GM12878 (cell line): ENCODE measurements at regions not wholly inside any gene's neighbourhood (a gene's known extent, or its start where the extent isn't known, plus 50 kb on each side); places are given as distances from the start of the nearest gene placed in this dataset.

Experiments
- ATAC-seq: fragments of 200-7000 bp; cut with Tn5 transposase; 3 replicates; pipeline ENCODE4 v1.9.1; 2020; ENCODE audit warnings: mild to moderate bottlenecking, moderate library complexity
- BruUV-seq: library from RNA; stranded (reverse); fragments of 400-500 nt; replicated peaks from 2 replicates; lab custom pipeline; 2021; lab: Mats Ljungman, UMichigan
- CTCF ChIA-PET: fragments of 300-600 bp; sonication (Branson Sonifier 250); formaldehyde crosslinking; extraction: SDS; loops from one replicate; lab custom pipeline; 2021; ENCODE audit warnings: inconsistent platforms; lab: Yijun Ruan, JAX
- POLR2A ChIA-PET: fragments of 350-600 bp; formaldehyde crosslinking; extraction: SDS; loops from one replicate; lab custom pipeline; 2021; ENCODE audit warnings: inconsistent platforms; lab: Charles Lee
- RAD21 ChIA-PET: fragments of 300-600 bp; sonication (Branson Sonifier 250); formaldehyde crosslinking; loops from one replicate; lab custom pipeline; 2023; ENCODE audit warnings: antibody characterized with exemption; ENCODE audit not compliant: unreplicated experiment; lab: Charles Lee
- SMC1A ChIA-PET: fragments of 300-600 bp; sonication (Branson Sonifier 250); formaldehyde crosslinking; loops from one replicate; lab custom pipeline; 2023; ENCODE audit not compliant: unreplicated experiment, uncharacterized antibody; lab: Charles Lee
- DNase-seq: peaks from one replicate; pipeline ENCODE4 v3.0.0-alpha.2; 2011; ENCODE audit warnings: low read depth, low spot score
- FAIRE-seq: peaks from 3 replicates; lab custom pipeline; 2011; peaks lifted over from hg19 to GRCh38; lab: Jason Lieb, UNC
- H2AFZ ChIP-seq: 2 replicates; pipeline ENCODE4 v1.6.0; 2011; ENCODE audit warnings: low read depth, low read length, control low read depth; ENCODE audit not compliant: control insufficient read depth
- H3K27ac ChIP-seq: 2 replicates; pipeline ENCODE4 v1.5.1; 2011; ENCODE audit warnings: control low read depth; ENCODE audit not compliant: control insufficient read depth, insufficient read depth
- H3K27me3 ChIP-seq, 2 experiments: replicated peaks in 1 of 2; 2 replicates each; pipeline versions ENCODE4 v1.6.0 to v1.6.1; 2011; ENCODE audit warnings: low read length in 1 of 2; ENCODE audit not compliant: control insufficient read depth in 2 of 2, insufficient read depth in 2 of 2
- H3K36me3 ChIP-seq, 2 experiments: 2 replicates each; pipeline ENCODE4 v1.5.1; 2011; ENCODE audit warnings: low read length in 1 of 2; ENCODE audit not compliant: control insufficient read depth in 2 of 2, insufficient read depth in 2 of 2
- H3K4me1 ChIP-seq: 2 replicates; pipeline ENCODE4 v1.6.1; 2011; ENCODE audit warnings: mild to moderate bottlenecking, low read length, moderate library complexity, mixed read lengths; ENCODE audit not compliant: control insufficient read depth, insufficient read depth
- H3K4me2 ChIP-seq: 2 replicates; pipeline ENCODE4 v1.6.0; 2011; ENCODE audit warnings: control low read depth; ENCODE audit not compliant: control insufficient read depth, insufficient read depth
- H3K4me3 ChIP-seq: fragments of 200-600 bp; sonication (generic); 2 replicates; pipeline ENCODE4 v1.5.1; 2016
- H3K79me2 ChIP-seq: 2 replicates; pipeline ENCODE4 v1.6.0; 2011; ENCODE audit warnings: low read length; ENCODE audit not compliant: control insufficient read depth, insufficient read depth
- H3K9ac ChIP-seq: 2 replicates; pipeline ENCODE4 v1.8.0; 2011; ENCODE audit warnings: low read length, control low read depth, mixed read lengths; ENCODE audit not compliant: control insufficient read depth, insufficient read depth
- H3K9me3 ChIP-seq: replicated peaks from 3 replicates; pipeline ENCODE4 v1.5.1; 2011; ENCODE audit warnings: mild to moderate bottlenecking, low read length; ENCODE audit not compliant: control insufficient read depth, insufficient read depth
- H4K20me1 ChIP-seq: 2 replicates; pipeline ENCODE4 v1.6.0; 2011; ENCODE audit not compliant: control insufficient read depth, insufficient read depth
- CBX5 ChIP-seq: sonication (generic); IDR thresholded peaks from 2 replicates; pipeline ENCODE4 v1.6.1; 2016; ENCODE audit warnings: low read depth, moderate library complexity, mild to moderate bottlenecking, inconsistent platforms
- CREB1 ChIP-seq: IDR thresholded peaks from 2 replicates; pipeline ENCODE4 v1.6.1; 2012; ENCODE audit warnings: low read depth, mild to moderate bottlenecking, inconsistent platforms
- EZH2 ChIP-seq: IDR thresholded peaks from 2 replicates; pipeline ENCODE4 v1.6.1; 2012; ENCODE audit warnings: low read depth, mild to moderate bottlenecking, control low read depth, inconsistent platforms, low read length, borderline replicate concordance; ENCODE audit not compliant: control insufficient read depth
- HDAC6 ChIP-seq: fragments of 200-600 bp; sonication (generic); IDR thresholded peaks from one replicate; pipeline ENCODE4 v1.8.0; 2017; ENCODE audit warnings: antibody characterized with exemption; ENCODE audit not compliant: unreplicated experiment
- IRF4 ChIP-seq: IDR thresholded peaks from 2 replicates; pipeline ENCODE4 v1.6.1; 2011; ENCODE audit warnings: low read depth, low read length
- NFXL1 ChIP-seq: fragments of 450-650 bp; IDR thresholded peaks from 2 replicates; pipeline ENCODE4 v1.6.1; 2017; ENCODE audit warnings: antibody characterized with exemption, mild to moderate bottlenecking, borderline replicate concordance
- RELA ChIP-seq: fragments of 450-650 bp; IDR thresholded peaks from 2 replicates; pipeline ENCODE4 v1.8.0; 2014; ENCODE audit warnings: borderline replicate concordance; ENCODE audit not compliant: partially characterized antibody
- ZNF384 ChIP-seq: IDR thresholded peaks from 2 replicates; pipeline ENCODE4 v1.6.1; 2012; ENCODE audit warnings: low read depth, mild to moderate bottlenecking, low read length, improper control_type of control experiment, borderline replicate concordance
- ZNF622 ChIP-seq: fragments of 450-650 bp; IDR thresholded peaks from 2 replicates; pipeline ENCODE4 v1.6.1; 2017; ENCODE audit warnings: mild to moderate bottlenecking, inconsistent platforms
- ZZZ3 ChIP-seq: IDR thresholded peaks from 2 replicates; pipeline ENCODE4 v1.6.1; 2011; ENCODE audit warnings: low read depth; ENCODE audit not compliant: control insufficient read depth, insufficient read length
- WGBS: methylation state at CpG from one replicate; pipeline ENCODE4 v1.1.6; 2016; ENCODE audit warnings: low lambda C conversion rate; ENCODE audit not compliant: insufficient replicate concordance, insufficient coverage; ENCODE audit errors: missing lambda C conversion rate; 5-methylcytosine and 5-hydroxymethylcytosine counted together
- in situ Hi-C: fragments of 300-500 bp; cut with MboI; formaldehyde crosslinking; loops from 9 replicates; pipeline ENCODE4 v1.14.3; 2018; ENCODE audit warnings: mixed read lengths
- intact Hi-C: fragments of 100-400 bp; cut with micrococcal nuclease; formaldehyde crosslinking; loops from one replicate; pipeline ENCODE4 v1.14.2; 2022; ENCODE audit not compliant: unreplicated experiment
- TF ChIP-seq, protein P1 (sequence below), 3 experiments: IDR thresholded peaks in 2 of 3; conservative IDR thresholded peaks in 1 of 3; 2 replicates each; pipeline ENCODE4 v1.5.1; 2011; ENCODE audit warnings: low read depth in 3 of 3, low read length in 3 of 3, mild to moderate bottlenecking in 3 of 3, control low read depth in 2 of 3, moderate library complexity in 2 of 3, inconsistent platforms in 1 of 3, mixed read lengths in 1 of 3; ENCODE audit not compliant: control insufficient read depth in 2 of 3, insufficient read depth in 1 of 3; ENCODE audit errors: extremely low read depth in 1 of 3

DNA sequence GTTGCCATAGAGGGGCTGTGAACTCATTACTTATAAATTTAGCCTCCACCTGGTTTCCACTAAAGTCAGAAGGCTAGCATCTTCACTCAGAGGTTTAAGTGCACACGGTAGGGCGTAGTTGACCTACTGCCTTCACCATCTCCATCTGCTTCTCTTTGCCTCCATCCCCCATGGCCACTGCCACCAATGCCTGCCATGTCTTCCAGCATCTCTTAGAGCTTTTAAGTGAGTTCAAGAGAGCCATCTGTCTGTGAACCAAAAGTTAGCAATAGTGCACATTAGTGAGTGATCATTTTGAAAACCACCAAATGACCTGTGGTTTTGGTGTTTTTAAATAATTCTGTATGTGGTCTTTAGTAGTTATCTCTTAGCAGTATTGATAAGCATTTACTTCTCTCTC, 102.0 kb downstream of the DMRTA1 start:
- SMC1A ChIA-PET: no interaction called here
- Histone ChIP-seq H3K36me3 (no peaks in the 10 kb centered on the region), H3K27me3 (no peaks in the 10 kb centered on the region), H4K20me1 (no peaks in the 10 kb centered on the region), H3K9me3 (no peaks in the 10 kb centered on the region), H3K9ac (no peak overlapping the region), H3K4me2 (no peak overlapping the region), H3K4me1 (no peaks in the 10 kb centered on the region), H3K27ac (no peak overlapping the region), H3K79me2 (no peaks in the 10 kb centered on the region), H3K4me3 (no peak overlapping the region), H2AFZ (no peak overlapping the region)
- in situ Hi-C loops: no loop called here
- BruUV-seq: no TSS peak
- POLR2A ChIA-PET: no interaction called here
- DNase-seq: no peak
- CTCF ChIA-PET: no interaction called here
- intact Hi-C loops: no loop called here
- ATAC-seq: no peak
- no peak for TF ChIP-seq NFXL1
- no peak for TF ChIP-seq IRF4
- TF ChIP-seq, protein P1, sequence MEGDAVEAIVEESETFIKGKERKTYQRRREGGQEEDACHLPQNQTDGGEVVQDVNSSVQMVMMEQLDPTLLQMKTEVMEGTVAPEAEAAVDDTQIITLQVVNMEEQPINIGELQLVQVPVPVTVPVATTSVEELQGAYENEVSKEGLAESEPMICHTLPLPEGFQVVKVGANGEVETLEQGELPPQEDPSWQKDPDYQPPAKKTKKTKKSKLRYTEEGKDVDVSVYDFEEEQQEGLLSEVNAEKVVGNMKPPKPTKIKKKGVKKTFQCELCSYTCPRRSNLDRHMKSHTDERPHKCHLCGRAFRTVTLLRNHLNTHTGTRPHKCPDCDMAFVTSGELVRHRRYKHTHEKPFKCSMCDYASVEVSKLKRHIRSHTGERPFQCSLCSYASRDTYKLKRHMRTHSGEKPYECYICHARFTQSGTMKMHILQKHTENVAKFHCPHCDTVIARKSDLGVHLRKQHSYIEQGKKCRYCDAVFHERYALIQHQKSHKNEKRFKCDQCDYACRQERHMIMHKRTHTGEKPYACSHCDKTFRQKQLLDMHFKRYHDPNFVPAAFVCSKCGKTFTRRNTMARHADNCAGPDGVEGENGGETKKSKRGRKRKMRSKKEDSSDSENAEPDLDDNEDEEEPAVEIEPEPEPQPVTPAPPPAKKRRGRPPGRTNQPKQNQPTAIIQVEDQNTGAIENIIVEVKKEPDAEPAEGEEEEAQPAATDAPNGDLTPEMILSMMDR (IDR thresholded peaks at IDR 0.05 in 2 of 3, conservative IDR thresholded peaks at IDR 0.05 in 1 of 3; ENCODE audit: control insufficient read depth in 2 of 3, extremely low read depth in 1 of 3, insufficient read depth in 1 of 3, low read depth in 3 of 3, low read length in 3 of 3): no peak
- no peak for TF ChIP-seq EZH2
- no peak for TF ChIP-seq ZZZ3
- no peak for TF ChIP-seq CREB1
- TF ChIP-seq CBX5: no peak
- no peak for TF ChIP-seq RELA
- TF ChIP-seq ZNF384: no peak
- no peak for TF ChIP-seq HDAC6
- TF ChIP-seq ZNF622: no peak
- FAIRE-seq: no peak
- 37% methylated on average over 2 of the region's 2 CpGs for WGBS
- RAD21 ChIA-PET: no interaction called here
